HepG2 (cell line): ENCODE measurements at regions not wholly inside any gene's neighbourhood (a gene's known extent, or its start where the extent isn't known, plus 50 kb on each side); places are given as distances from the start of the nearest gene placed in this dataset.

Experiments
- ATAC-seq: fragments of 200-7000 bp; cut with Tn5 transposase; 3 replicates; pipeline ENCODE4 v1.9.1; 2020; ENCODE audit warnings: mild to moderate bottlenecking, moderate library complexity
- BruUV-seq: library from RNA; stranded (reverse); fragments of 400-500 nt; replicated peaks from 2 replicates; lab custom pipeline; 2021; lab: Mats Ljungman, UMichigan
- CTCF ChIA-PET: fragments of 300-600 bp; formaldehyde crosslinking; extraction: SDS; loops from one replicate; lab custom pipeline; 2021; ENCODE audit warnings: low total read pairs, inconsistent platforms, low intra/inter-chr PET ratio; lab: Yijun Ruan, JAX
- POLR2A ChIA-PET: fragments of 350-600 bp; sonication (Branson Sonifier 250); formaldehyde crosslinking; loops from one replicate; lab custom pipeline; 2020; ENCODE audit warnings: antibody characterized with exemption, inconsistent platforms; lab: Yijun Ruan, JAX
- DNase-seq: peaks from one replicate; pipeline ENCODE4 v3.0.0-alpha.2; 2015; ENCODE audit warnings: low spot score
- FAIRE-seq: peaks from 3 replicates; lab custom pipeline; 2011; peaks lifted over from hg19 to GRCh38; lab: Jason Lieb, UNC
- H2AFZ ChIP-seq: one replicate; pipeline ENCODE4 v1.6.1; 2011; ENCODE audit warnings: low read length, inconsistent platforms
- H3K27ac ChIP-seq: fragments of 300-600 bp; 3 replicates; pipeline ENCODE4 v1.8.0; 2011; ENCODE audit warnings: mixed run types, mild to moderate bottlenecking, mixed read lengths, low read length, inconsistent platforms; ENCODE audit not compliant: insufficient read depth; ENCODE audit errors: extremely low read length
- H3K27me3 ChIP-seq, 2 experiments: fragments of 200-600 bp in 1 of 2; 2 replicates in 1 of 2; 3 replicates in 1 of 2; pipeline versions ENCODE4 v1.6.0 to v1.8.0; 2011; ENCODE audit warnings: low read length in 2 of 2, mild to moderate bottlenecking in 2 of 2, moderate library complexity in 2 of 2, inconsistent platforms in 1 of 2; ENCODE audit not compliant: insufficient read depth in 2 of 2, control insufficient read depth in 1 of 2
- H3K36me3 ChIP-seq, 2 experiments: fragments of 200-600 bp in 1 of 2; replicated peaks in 1 of 2; 2 replicates in 1 of 2; 3 replicates in 1 of 2; pipeline versions ENCODE4 v1.5.1 to v1.8.0; 2011; ENCODE audit warnings: low read length in 2 of 2, inconsistent platforms in 1 of 2; ENCODE audit not compliant: insufficient read depth in 2 of 2, control insufficient read depth in 1 of 2
- H3K4me1 ChIP-seq: 2 replicates; pipeline ENCODE4 v1.5.1; 2012; ENCODE audit warnings: low read length, inconsistent platforms; ENCODE audit not compliant: insufficient read depth
- H3K4me2 ChIP-seq: 2 replicates; pipeline ENCODE4 v1.6.0; 2011; ENCODE audit warnings: low read depth, low read length, inconsistent platforms
- H3K4me3 ChIP-seq, 3 experiments: fragments of 200-600 bp in 1 of 3; sonication (generic), shearing (Covaris generic) in 1 of 3; replicated peaks in 1 of 3; 2 replicates each; pipeline ENCODE4 v1.5.1; 2011 to 2016; ENCODE audit warnings: low read length in 3 of 3, inconsistent platforms in 2 of 3, low read depth in 2 of 3, mild to moderate bottlenecking in 2 of 3, control low read depth in 1 of 3, mixed read lengths in 1 of 3; ENCODE audit not compliant: insufficient read depth in 1 of 3
- H3K79me2 ChIP-seq: one replicate; pipeline ENCODE4 v1.6.1; 2011; ENCODE audit warnings: low read length, inconsistent platforms; ENCODE audit not compliant: insufficient read depth
- H3K9ac ChIP-seq: 2 replicates; pipeline ENCODE4 v1.6.0; 2011; ENCODE audit warnings: mild to moderate bottlenecking, low read depth, low read length, inconsistent platforms; ENCODE audit not compliant: insufficient read depth
- H3K9me3 ChIP-seq: 2 replicates; pipeline ENCODE4 v1.5.1; 2012; ENCODE audit warnings: mild to moderate bottlenecking, low read length
- H4K20me1 ChIP-seq: 2 replicates; pipeline ENCODE4 v1.6.0; 2011; ENCODE audit warnings: inconsistent platforms, mild to moderate bottlenecking, low read length, moderate library complexity; ENCODE audit not compliant: insufficient read depth
- DZIP1 ChIP-seq: sonication (generic); formaldehyde crosslinking; IDR thresholded peaks from 2 replicates; pipeline ENCODE4 v1.5.0; 2020; ENCODE audit warnings: mild to moderate bottlenecking, missing genetic modification reagents
- MAFK ChIP-seq, 2 experiments: IDR thresholded peaks in 1 of 2; conservative IDR thresholded peaks in 1 of 2; 2 replicates each; pipeline ENCODE4 v1.6.1; 2011; ENCODE audit warnings: improper control_type of control experiment in 2 of 2, low read length in 2 of 2
- MBD4 ChIP-seq: IDR thresholded peaks from 2 replicates; pipeline ENCODE4 v1.6.1; 2012; ENCODE audit warnings: low read length, inconsistent platforms, borderline replicate concordance
- MXI1 ChIP-seq: IDR thresholded peaks from 3 replicates; pipeline ENCODE4 v1.6.1; 2012; ENCODE audit warnings: low read depth, low read length, inconsistent platforms, borderline replicate concordance
- REXO4 ChIP-seq: sonication (generic); formaldehyde crosslinking; IDR thresholded peaks from 2 replicates; pipeline ENCODE4 v1.8.0; 2022; ENCODE audit warnings: missing genetic modification reagents, mild to moderate bottlenecking, borderline replicate concordance
- TOPORS ChIP-seq: sonication (generic); formaldehyde crosslinking; IDR thresholded peaks from 2 replicates; pipeline ENCODE4 v1.8.0; 2023; ENCODE audit warnings: mild to moderate bottlenecking, missing genetic modification reagents
- TRIM24 ChIP-seq: sonication (generic); formaldehyde crosslinking; IDR thresholded peaks from 2 replicates; pipeline ENCODE4 v1.8.0; 2022; ENCODE audit warnings: mild to moderate bottlenecking, missing genetic modification reagents
- UBTF ChIP-seq: sonication (generic); formaldehyde crosslinking; IDR thresholded peaks from 2 replicates; pipeline ENCODE4 v1.4.0; 2020; ENCODE audit warnings: mild to moderate bottlenecking, missing genetic modification reagents
- ZFX ChIP-seq: sonication (generic); formaldehyde crosslinking; IDR thresholded peaks from 2 replicates; pipeline ENCODE4 v1.4.0; 2020; ENCODE audit warnings: mild to moderate bottlenecking, low read depth, missing genetic modification reagents, moderate library complexity
- ZNF326 ChIP-seq: sonication (generic); formaldehyde crosslinking; IDR thresholded peaks from 2 replicates; pipeline ENCODE4 v1.4.0; 2020; ENCODE audit warnings: missing genetic modification reagents, borderline replicate concordance
- ZNF337 ChIP-seq: sonication (generic); formaldehyde crosslinking; IDR thresholded peaks from 2 replicates; pipeline ENCODE4 v1.5.1; 2020; ENCODE audit warnings: missing genetic modification reagents, low read depth, mild to moderate bottlenecking, borderline replicate concordance
- ZNF652 ChIP-seq: IDR thresholded peaks from 2 replicates; pipeline ENCODE4 v1.6.1; 2016; ENCODE audit warnings: low read depth, borderline replicate concordance
- ZNF784 ChIP-seq: sonication (generic); formaldehyde crosslinking; IDR thresholded peaks from 2 replicates; pipeline ENCODE4 v1.5.1; 2020; ENCODE audit warnings: missing genetic modification reagents, mild to moderate bottlenecking, borderline replicate concordance
- WGBS: methylation state at CpG from one replicate; pipeline ENCODE4 v1.1.6; 2017; ENCODE audit warnings: low lambda C conversion rate; 5-methylcytosine and 5-hydroxymethylcytosine counted together
- in situ Hi-C: cut with HindIII; loops from 2 replicates; pipeline ENCODE4 v1.10.0; 2017; ENCODE audit warnings: low pct_unique_long_range_greater_than_20kb; ENCODE audit not compliant: extremely low pct_ligation_motif_present
- intact Hi-C: fragments of 100-400 bp; cut with micrococcal nuclease; formaldehyde crosslinking; loops from one replicate; pipeline ENCODE4 v1.10.0; 2022; ENCODE audit not compliant: unreplicated experiment
- TF ChIP-seq, protein P1 (sequence below): sonication (generic); formaldehyde crosslinking; IDR thresholded peaks from 2 replicates; pipeline ENCODE4 v1.8.1; 2022; ENCODE audit warnings: low read depth, mild to moderate bottlenecking, missing genetic modification reagents

DNA sequence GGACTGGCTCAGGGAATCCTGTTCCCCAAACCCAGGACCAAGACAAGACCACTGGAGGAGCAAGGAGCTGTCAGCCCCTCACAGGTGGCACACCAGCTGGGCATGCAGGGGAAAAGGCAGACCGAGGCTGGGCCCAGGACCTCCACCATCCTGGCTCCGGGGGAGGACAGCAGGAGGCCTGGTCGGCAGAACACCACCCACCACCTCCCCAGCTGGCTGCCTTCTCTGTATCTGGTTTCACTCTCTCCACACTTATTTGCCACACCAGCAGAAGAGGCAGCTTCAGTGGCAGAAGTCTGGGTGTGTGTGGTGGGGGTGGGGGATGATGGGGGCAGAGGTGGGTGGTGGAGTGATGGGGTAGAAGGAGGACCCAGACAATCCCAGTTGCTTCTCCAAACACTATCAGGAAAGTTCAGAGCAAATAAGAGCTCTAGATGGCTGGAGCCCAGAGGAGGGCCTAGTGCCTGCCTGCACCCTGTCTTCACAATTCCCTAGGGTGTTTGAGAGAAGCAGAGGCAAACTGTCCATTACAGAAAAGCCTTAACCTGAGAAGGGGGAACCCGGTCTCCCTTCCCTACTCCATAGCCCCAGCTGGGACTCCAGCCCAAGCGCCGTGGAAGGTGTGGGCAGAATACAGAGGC is 51.9 kb upstream of the CDON start:
- in situ Hi-C loops: no loop called here
- Histone ChIP-seq H3K4me1 (peaks cover 77% of the 10 kb centered on the region), H3K36me3 (no peaks in the 10 kb centered on the region), H3K4me2 (peak overlapping the region; percentile 89), H3K4me3 (peak overlapping the region in 2 of 3 experiments; percentile 9 to 73; a peak in 3 of 6 replicates), H3K9me3 (no peaks in the 10 kb centered on the region), H2AFZ (peak overlapping the region; percentile 28), H3K9ac (peak overlapping the region; percentile 69), H3K79me2 (no peaks in the 10 kb centered on the region), H3K27me3 (peaks cover 5 to 17% of the 10 kb centered on the region in 2 experiments; a peak in 2 of 5 replicates), H3K27ac (peak overlapping the region; percentile 65), H4K20me1 (no peaks in the 10 kb centered on the region)
- intact Hi-C loops: no loop called here
- ChIA-PET CTCF (no interaction called here), POLR2A (interaction anchor here (0.6 to 5.2 kb wide), 17 partner anchors 11 to 97 kb away, joined by 3 to 40 read pairs (median 6); partner anchors contain the start of genes CDON and FAM118B)
- DNase-seq (no peak), ATAC-seq (peak; percentile 7), FAIRE-seq (no peak)
- 44% methylated on average over 5 of the region's 6 CpGs for WGBS
- BruUV-seq: no TSS peak
- TF ChIP-seq TOPORS (no peak), TRIM24 (CRISPR knock-in tag) (no peak), DZIP1 (CRISPR knock-in tag) (no peak), MAFK (conservative IDR thresholded peaks at IDR 0.05 in 1 of 2, IDR thresholded peaks at IDR 0.05 in 1 of 2; ENCODE audit: low read length in 2 of 2) (no peak), ZNF337 (CRISPR knock-in tag) (no peak), ZNF652 (CRISPR knock-in tag) (no peak), ZNF326 (no peak), UBTF (0 out of 2 replicates have a peak, but pooled peaks have one; percentile 14), ZFX (peak; percentile 20; the same call in 1 of the 2 replicates), REXO4 (CRISPR knock-in tag) (no peak), MXI1 (no peak), MBD4 (no peak), ZNF784 (CRISPR knock-in tag) (0 out of 2 replicates have a peak, but pooled peaks have one; percentile 42)
- TF ChIP-seq, protein P1, sequence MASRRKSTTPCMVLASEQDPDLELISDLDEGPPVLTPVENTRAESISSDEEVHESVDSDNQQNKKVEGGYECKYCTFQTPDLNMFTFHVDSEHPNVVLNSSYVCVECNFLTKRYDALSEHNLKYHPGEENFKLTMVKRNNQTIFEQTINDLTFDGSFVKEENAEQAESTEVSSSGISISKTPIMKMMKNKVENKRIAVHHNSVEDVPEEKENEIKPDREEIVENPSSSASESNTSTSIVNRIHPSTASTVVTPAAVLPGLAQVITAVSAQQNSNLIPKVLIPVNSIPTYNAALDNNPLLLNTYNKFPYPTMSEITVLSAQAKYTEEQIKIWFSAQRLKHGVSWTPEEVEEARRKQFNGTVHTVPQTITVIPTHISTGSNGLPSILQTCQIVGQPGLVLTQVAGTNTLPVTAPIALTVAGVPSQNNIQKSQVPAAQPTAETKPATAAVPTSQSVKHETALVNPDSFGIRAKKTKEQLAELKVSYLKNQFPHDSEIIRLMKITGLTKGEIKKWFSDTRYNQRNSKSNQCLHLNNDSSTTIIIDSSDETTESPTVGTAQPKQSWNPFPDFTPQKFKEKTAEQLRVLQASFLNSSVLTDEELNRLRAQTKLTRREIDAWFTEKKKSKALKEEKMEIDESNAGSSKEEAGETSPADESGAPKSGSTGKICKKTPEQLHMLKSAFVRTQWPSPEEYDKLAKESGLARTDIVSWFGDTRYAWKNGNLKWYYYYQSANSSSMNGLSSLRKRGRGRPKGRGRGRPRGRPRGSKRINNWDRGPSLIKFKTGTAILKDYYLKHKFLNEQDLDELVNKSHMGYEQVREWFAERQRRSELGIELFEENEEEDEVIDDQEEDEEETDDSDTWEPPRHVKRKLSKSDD (CRISPR knock-in tag): no peak
